DMS114 treated with DMSO at 0.1 percent for 48 hours (cell line): ENCODE measurements at regions not wholly inside any gene's neighbourhood (a gene's known extent, or its start where the extent isn't known, plus 50 kb on each side); places are given as distances from the start of the nearest gene placed in this dataset.
"Not testable (repeated sequence)": the region's sequence is repeated elsewhere in the genome, so short reads cannot be mapped to it uniquely, and the experiment has no call there.

Experiments used
- DNase-seq: peaks from one replicate; lab custom pipeline; 2025; ENCODE audit not compliant: unreplicated experiment; lab: John Stamatoyannopoulos, UW

DNA sequence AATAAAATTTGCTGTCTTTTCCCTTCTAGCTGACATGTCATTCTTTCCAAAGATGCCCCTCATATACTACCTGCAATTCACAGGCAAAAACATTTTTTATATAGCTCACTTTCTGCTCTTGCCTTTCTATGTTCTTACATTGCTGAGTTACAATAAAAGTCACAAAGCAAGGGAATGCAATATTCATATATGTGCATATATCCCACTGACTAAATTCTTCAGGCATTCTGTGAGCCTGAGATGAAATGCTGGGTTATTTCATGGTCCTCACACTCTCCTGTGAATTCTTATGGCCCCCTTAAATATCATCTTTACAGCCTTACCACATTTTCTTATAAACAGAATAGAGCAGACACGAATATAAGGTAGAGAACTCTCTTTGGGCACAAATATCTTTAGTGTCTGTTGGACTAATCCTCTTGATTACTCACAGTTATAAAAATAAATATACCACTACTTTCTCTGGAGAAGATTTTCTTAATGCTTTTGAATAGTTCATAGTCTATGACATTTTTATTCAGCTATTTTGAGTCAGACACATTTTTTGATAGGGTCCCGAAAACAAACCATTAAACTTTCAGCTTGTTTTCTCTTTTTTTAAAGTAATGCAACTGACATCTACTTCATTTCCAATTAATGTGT, 84.1 kb upstream of the H2AZ1 start:
- DNase-seq = no peak

DNA sequence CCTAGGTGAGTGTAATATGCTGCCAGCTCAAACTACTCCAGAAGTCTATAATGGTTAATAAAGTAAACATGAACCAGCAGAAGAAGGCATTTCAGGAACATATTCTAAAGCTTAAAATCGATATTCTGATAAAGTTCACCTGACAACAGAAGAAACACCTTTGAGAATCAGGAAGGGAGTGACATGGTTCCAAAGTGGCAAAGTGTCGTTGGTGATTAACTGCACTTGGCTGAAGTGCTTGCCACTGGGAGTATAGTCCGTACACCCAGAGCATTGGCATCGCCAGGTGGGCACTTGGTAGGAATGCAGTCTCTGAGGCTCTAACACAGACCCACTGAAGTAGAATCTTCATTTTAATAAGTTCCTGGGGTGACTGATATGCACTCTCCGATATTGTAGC, 76.0 kb upstream of the H2AZ1 start:
- no peak for DNase-seq

GRCh38 chr4:100023800-100024199, 73.7 kb upstream of the H2AZ1 start:
- DNase-seq = no peak

GRCh38 chr4:100022792-100023222, 72.7 kb upstream of the H2AZ1 start:
- DNase-seq = no peak

- no peak for DNase-seq
Observed at GRCh38 chr4:100019821-100020220, 69.7 kb upstream of the H2AZ1 start.

- DNase-seq = no peak
Observed at GRCh38 chr4:100017637-100018310, 67.7 kb upstream of the H2AZ1 start.

GRCh38 chr4:100016191-100016590, 66.1 kb upstream of the H2AZ1 start:
- DNase-seq = no peak

GRCh38 chr4:100014616-100015015, 64.5 kb upstream of the H2AZ1 start:
- no peak for DNase-seq

- DNase-seq = no peak
Observed at GRCh38 chr4:100009490-100009889, 59.4 kb upstream of the H2AZ1 start.

DNA sequence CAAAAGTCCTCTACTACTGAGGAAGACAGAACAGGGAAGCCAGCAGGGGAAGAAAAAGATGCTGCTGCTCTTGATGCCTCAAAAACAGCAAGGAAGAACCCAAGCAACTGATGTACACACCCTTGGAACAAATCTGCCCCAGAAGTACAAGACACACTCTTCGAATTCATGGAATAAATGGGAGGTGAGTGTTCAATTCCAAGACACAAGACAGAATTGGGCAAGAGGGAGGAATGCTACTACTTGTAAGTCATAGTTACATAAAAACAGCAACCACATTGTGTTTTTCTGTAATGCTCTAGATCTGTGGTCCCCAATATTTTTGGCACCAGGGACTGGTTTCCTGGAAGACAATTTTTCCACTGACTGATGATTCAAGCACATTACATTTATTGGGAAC, 58.0 kb upstream of the H2AZ1 start:
- DNase-seq = no peak

DNA sequence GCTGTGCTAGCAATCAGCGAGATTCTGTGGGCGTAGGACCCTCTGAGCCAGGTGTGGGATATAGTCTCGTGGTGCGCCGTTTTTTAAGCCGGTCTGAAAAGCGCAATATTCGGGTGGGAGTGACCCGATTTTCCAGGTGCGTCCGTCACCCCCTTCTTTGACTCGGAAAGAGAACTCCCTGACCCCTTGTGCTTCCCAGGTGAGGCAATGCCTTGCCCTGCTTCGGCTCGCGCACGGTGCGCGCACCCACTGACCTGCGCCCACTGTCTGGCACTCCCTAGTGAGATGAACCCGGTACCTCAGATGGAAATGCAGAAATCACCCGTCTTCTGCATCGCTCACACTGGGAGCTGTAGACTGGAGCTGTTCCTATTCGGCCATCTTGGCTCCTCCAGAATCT, 56.1 kb upstream of the H2AZ1 start:
- DNase-seq = not testable (repeated sequence)
